HEK293 (cell line): ENCODE measurements at regions not wholly inside any gene's neighbourhood (a gene's known extent, or its start where the extent isn't known, plus 50 kb on each side); places are given as distances from the start of the nearest gene placed in this dataset.

Source experiments
- CTCF ChIA-PET: fragments of 350-600 bp; formaldehyde crosslinking; extraction: SDS; loops from one replicate; lab custom pipeline; 2021; ENCODE audit warnings: antibody characterized with exemption; lab: Yijun Ruan, JAX
- POLR2A ChIA-PET: fragments of 300-600 bp; formaldehyde crosslinking; extraction: SDS; loops from one replicate; lab custom pipeline; 2020; ENCODE audit warnings: antibody characterized with exemption, inconsistent platforms; lab: Yijun Ruan, JAX
- H3K27ac ChIP-seq: fragments of 200-500 bp; sonication (Bioruptor generic); 2 replicates; pipeline ENCODE4 v1.5.1; 2014; ENCODE audit warnings: low read depth, low read length, control low read depth, inconsistent platforms; ENCODE audit errors: extremely low read depth
- H3K36me3 ChIP-seq, 2 experiments: fragments of 200-500 bp in 1 of 2; sonication (Bioruptor generic) in 1 of 2; 1 replicate in 1 of 2; 2 replicates in 1 of 2; pipeline ENCODE4 v1.5.1; 2014 to 2017; ENCODE audit warnings: inconsistent platforms in 2 of 2, low read length in 2 of 2; ENCODE audit not compliant: control insufficient read depth in 2 of 2, insufficient read depth in 1 of 2
- H3K4me1 ChIP-seq: fragments of 200-500 bp; sonication (Bioruptor generic); 2 replicates; pipeline ENCODE4 v1.5.1; 2014; ENCODE audit warnings: mild to moderate bottlenecking, low read length, inconsistent platforms; ENCODE audit not compliant: control insufficient read depth, insufficient read depth
- H3K4me3 ChIP-seq: 2 replicates; pipeline ENCODE4 v1.5.1; 2011; ENCODE audit warnings: low read depth, mild to moderate bottlenecking, control low read depth, low read length, moderate library complexity
- H3K9me3 ChIP-seq: fragments of 200-500 bp; sonication (Bioruptor generic); 2 replicates; pipeline ENCODE4 v1.5.1; 2014; ENCODE audit warnings: low read depth, low read length, inconsistent platforms; ENCODE audit not compliant: control insufficient read depth, insufficient read depth
- GFI1B ChIP-seq: fragments of 450-650 bp; formaldehyde crosslinking; IDR thresholded peaks from 2 replicates; pipeline ENCODE4 v1.5.1; 2016; ENCODE audit warnings: missing biosample characterization, missing genetic modification characterization
- HOXA7 ChIP-seq: sonication (generic); formaldehyde crosslinking; IDR thresholded peaks from 2 replicates; pipeline ENCODE4 v1.8.1; 2022; ENCODE audit warnings: missing genetic modification reagents, borderline replicate concordance
- REPIN1 ChIP-seq: fragments of 450-650 bp; formaldehyde crosslinking; IDR thresholded peaks from 2 replicates; pipeline ENCODE4 v1.5.1; 2017; ENCODE audit warnings: missing biosample characterization, missing genetic modification characterization, low read depth
- SALL2 ChIP-seq: fragments of 450-650 bp; formaldehyde crosslinking; IDR thresholded peaks from 2 replicates; pipeline ENCODE4 v1.5.0; 2017; ENCODE audit warnings: missing biosample characterization, mild to moderate bottlenecking, missing genetic modification characterization, borderline replicate concordance
- ZNF10 ChIP-seq: fragments of 450-650 bp; formaldehyde crosslinking; IDR thresholded peaks from 2 replicates; pipeline ENCODE4 v1.5.1; 2017; ENCODE audit warnings: missing biosample characterization, missing genetic modification characterization
- ZNF133 ChIP-seq: fragments of 450-650 bp; formaldehyde crosslinking; IDR thresholded peaks from 2 replicates; pipeline ENCODE4 v1.5.1; 2016; ENCODE audit warnings: missing biosample characterization, missing genetic modification characterization
- ZNF202 ChIP-seq: fragments of 450-650 bp; formaldehyde crosslinking; IDR thresholded peaks from 2 replicates; pipeline ENCODE4 v1.5.1; 2016; ENCODE audit warnings: missing biosample characterization, missing genetic modification characterization, borderline replicate concordance
- ZNF324 ChIP-seq: fragments of 450-650 bp; formaldehyde crosslinking; IDR thresholded peaks from 2 replicates; pipeline ENCODE4 v1.5.1; 2016; ENCODE audit warnings: missing biosample characterization, missing genetic modification characterization
- ZNF341 ChIP-seq: fragments of 450-650 bp; formaldehyde crosslinking; IDR thresholded peaks from 2 replicates; pipeline ENCODE4; 2016; ENCODE audit warnings: low read depth, missing biosample characterization, missing genetic modification characterization
- ZNF37A ChIP-seq: fragments of 450-650 bp; IDR thresholded peaks from 2 replicates; pipeline ENCODE4 v1.5.1; 2018; ENCODE audit warnings: missing biosample characterization, missing genetic modification characterization
- ZNF404 ChIP-seq: fragments of 450-650 bp; formaldehyde crosslinking; IDR thresholded peaks from 2 replicates; pipeline ENCODE4 v1.5.1; 2017; ENCODE audit warnings: missing biosample characterization, missing genetic modification characterization
- ZNF423 ChIP-seq: fragments of 450-650 bp; formaldehyde crosslinking; IDR thresholded peaks from 2 replicates; pipeline ENCODE4 v1.5.1; 2016; ENCODE audit warnings: missing biosample characterization, missing genetic modification characterization
- ZNF48 ChIP-seq: fragments of 450-650 bp; formaldehyde crosslinking; IDR thresholded peaks from 2 replicates; pipeline ENCODE4 v1.5.1; 2016; ENCODE audit warnings: missing biosample characterization, missing genetic modification characterization
- ZNF514 ChIP-seq: fragments of 450-650 bp; formaldehyde crosslinking; IDR thresholded peaks from 2 replicates; pipeline ENCODE4 v1.5.1; 2016; ENCODE audit warnings: missing biosample characterization, missing genetic modification characterization
- ZNF548 ChIP-seq: fragments of 450-650 bp; formaldehyde crosslinking; IDR thresholded peaks from 2 replicates; pipeline ENCODE4 v1.5.1; 2016; ENCODE audit warnings: missing biosample characterization, missing genetic modification characterization
- ZNF596 ChIP-seq: fragments of 450-650 bp; IDR thresholded peaks from 2 replicates; pipeline ENCODE4 v1.5.0; 2018; ENCODE audit warnings: missing biosample characterization, mild to moderate bottlenecking, missing genetic modification characterization, moderate library complexity
- ZNF621 ChIP-seq: fragments of 450-650 bp; formaldehyde crosslinking; IDR thresholded peaks from 2 replicates; pipeline ENCODE4 v1.5.1; 2017; ENCODE audit warnings: missing biosample characterization, missing genetic modification characterization
- ZNF623 ChIP-seq: fragments of 450-650 bp; formaldehyde crosslinking; IDR thresholded peaks from 2 replicates; pipeline ENCODE4 v1.5.1; 2016; ENCODE audit warnings: missing biosample characterization, missing genetic modification characterization
- ZSCAN30 ChIP-seq: fragments of 450-650 bp; IDR thresholded peaks from 2 replicates; pipeline ENCODE4 v1.5.1; 2018; ENCODE audit warnings: missing biosample characterization, mild to moderate bottlenecking, missing genetic modification characterization, moderate library complexity
- TF ChIP-seq, protein P1 (sequence below): fragments of 450-650 bp; formaldehyde crosslinking; IDR thresholded peaks from 2 replicates; pipeline ENCODE4 v1.5.1; 2016; ENCODE audit warnings: missing biosample characterization, missing genetic modification characterization
- TF ChIP-seq, protein P2 (sequence below): fragments of 450-650 bp; formaldehyde crosslinking; IDR thresholded peaks from 2 replicates; pipeline ENCODE4 v1.5.1; 2016; ENCODE audit warnings: missing biosample characterization, missing genetic modification characterization
- TF ChIP-seq, protein P3 (sequence below): fragments of 450-650 bp; formaldehyde crosslinking; IDR thresholded peaks from 2 replicates; pipeline ENCODE4 v1.5.1; 2017; ENCODE audit warnings: missing biosample characterization, missing genetic modification characterization
- TF ChIP-seq, protein P4 (sequence below): fragments of 450-650 bp; formaldehyde crosslinking; IDR thresholded peaks from 2 replicates; pipeline ENCODE4 v1.5.1; 2016; ENCODE audit warnings: missing biosample characterization, missing genetic modification characterization
- TF ChIP-seq, protein P5 (sequence below): fragments of 450-650 bp; formaldehyde crosslinking; IDR thresholded peaks from 2 replicates; pipeline ENCODE4 v1.5.1; 2017; ENCODE audit warnings: missing biosample characterization, mild to moderate bottlenecking, missing genetic modification characterization, moderate library complexity

DNA sequence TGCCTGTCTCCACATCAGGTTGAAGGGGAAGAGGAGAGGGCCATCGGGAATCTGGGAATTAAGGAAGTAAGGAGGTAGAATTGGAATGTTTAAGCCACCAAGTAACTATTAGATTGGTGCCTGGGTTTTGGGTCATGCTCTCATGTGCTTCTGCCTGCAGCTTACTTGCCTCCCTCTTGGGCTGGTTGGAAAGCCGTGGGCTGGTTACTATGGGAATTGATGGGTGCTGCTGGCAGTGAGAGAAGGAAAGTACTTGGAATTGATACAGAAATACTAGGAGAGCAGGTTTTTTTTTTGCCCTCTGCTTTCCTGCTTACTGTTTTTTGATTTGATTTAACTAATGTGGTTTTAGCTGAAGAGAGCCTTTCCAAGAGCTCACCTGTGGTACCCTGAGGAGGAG is 493.5 kb upstream of the RGS6 start:
- Histone ChIP-seq H3K9me3 (no peaks in the 10 kb centered on the region), H3K27ac (no peak overlapping the region), H3K4me3 (no peak overlapping the region), H3K36me3 (no peaks in the 10 kb centered on the region), H3K4me1 (no peaks in the 10 kb centered on the region)
- no peak for TF ChIP-seq GFI1B (tag by site-specific recombination)
- no peak for TF ChIP-seq ZNF623
- no peak for TF ChIP-seq ZNF10 (tag by site-specific recombination)
- TF ChIP-seq SALL2 (tag by site-specific recombination), result no peak
- TF ChIP-seq, protein P1, sequence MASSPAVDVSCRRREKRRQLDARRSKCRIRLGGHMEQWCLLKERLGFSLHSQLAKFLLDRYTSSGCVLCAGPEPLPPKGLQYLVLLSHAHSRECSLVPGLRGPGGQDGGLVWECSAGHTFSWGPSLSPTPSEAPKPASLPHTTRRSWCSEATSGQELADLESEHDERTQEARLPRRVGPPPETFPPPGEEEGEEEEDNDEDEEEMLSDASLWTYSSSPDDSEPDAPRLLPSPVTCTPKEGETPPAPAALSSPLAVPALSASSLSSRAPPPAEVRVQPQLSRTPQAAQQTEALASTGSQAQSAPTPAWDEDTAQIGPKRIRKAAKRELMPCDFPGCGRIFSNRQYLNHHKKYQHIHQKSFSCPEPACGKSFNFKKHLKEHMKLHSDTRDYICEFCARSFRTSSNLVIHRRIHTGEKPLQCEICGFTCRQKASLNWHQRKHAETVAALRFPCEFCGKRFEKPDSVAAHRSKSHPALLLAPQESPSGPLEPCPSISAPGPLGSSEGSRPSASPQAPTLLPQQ (tag by site-specific recombination), result no peak
- TF ChIP-seq, protein P2, sequence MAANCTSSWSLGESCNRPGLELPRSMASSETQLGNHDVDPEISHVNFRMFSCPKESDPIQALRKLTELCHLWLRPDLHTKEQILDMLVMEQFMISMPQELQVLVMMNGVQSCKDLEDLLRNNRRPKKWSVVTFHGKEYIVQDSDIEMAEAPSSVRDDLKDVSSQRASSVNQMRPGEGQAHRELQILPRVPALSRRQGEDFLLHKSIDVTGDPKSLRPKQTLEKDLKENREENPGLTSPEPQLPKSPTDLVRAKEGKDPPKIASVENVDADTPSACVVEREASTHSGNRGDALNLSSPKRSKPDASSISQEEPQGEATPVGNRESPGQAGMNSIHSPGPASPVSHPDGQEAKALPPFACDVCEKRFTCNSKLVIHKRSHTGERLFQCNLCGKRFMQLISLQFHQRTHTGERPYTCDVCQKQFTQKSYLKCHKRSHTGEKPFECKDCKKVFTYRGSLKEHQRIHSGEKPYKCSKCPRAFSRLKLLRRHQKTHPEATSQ (tag by site-specific recombination), result no peak
- TF ChIP-seq ZNF37A (tag by site-specific recombination), result no peak
- TF ChIP-seq, protein P3, sequence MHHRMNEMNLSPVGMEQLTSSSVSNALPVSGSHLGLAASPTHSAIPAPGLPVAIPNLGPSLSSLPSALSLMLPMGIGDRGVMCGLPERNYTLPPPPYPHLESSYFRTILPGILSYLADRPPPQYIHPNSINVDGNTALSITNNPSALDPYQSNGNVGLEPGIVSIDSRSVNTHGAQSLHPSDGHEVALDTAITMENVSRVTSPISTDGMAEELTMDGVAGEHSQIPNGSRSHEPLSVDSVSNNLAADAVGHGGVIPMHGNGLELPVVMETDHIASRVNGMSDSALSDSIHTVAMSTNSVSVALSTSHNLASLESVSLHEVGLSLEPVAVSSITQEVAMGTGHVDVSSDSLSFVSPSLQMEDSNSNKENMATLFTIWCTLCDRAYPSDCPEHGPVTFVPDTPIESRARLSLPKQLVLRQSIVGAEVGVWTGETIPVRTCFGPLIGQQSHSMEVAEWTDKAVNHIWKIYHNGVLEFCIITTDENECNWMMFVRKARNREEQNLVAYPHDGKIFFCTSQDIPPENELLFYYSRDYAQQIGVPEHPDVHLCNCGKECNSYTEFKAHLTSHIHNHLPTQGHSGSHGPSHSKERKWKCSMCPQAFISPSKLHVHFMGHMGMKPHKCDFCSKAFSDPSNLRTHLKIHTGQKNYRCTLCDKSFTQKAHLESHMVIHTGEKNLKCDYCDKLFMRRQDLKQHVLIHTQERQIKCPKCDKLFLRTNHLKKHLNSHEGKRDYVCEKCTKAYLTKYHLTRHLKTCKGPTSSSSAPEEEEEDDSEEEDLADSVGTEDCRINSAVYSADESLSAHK, result no peak
- no peak for TF ChIP-seq HOXA7 (CRISPR knock-in tag)
- ChIA-PET CTCF (no interaction called here), POLR2A (no interaction called here)

DNA sequence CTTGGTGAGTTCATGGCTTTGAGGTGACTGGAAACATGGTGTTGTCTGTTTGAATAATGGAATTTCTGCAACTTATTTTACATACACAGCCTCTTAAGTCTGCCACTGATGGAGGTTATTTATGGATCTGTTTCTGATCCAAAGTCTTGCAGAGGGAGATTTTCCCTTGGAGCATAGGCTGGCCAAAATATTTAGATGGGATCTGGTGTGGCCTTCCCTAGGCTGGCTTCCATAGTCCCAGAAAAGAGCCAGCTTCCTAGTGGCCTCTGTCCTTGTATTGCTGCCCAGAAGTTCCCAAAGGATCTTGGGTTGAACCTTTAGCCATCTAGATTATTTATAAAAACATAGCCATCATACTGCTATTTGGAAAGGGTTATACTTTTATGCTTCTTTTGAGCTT is 491.1 kb upstream of the RGS6 start:
- no peaks in the 10 kb centered on the region for H3K9me3 ChIP-seq
- no peaks in the 10 kb centered on the region for H3K36me3 ChIP-seq
- no peak for TF ChIP-seq ZNF341 (tag by site-specific recombination)
- TF ChIP-seq, protein P4, sequence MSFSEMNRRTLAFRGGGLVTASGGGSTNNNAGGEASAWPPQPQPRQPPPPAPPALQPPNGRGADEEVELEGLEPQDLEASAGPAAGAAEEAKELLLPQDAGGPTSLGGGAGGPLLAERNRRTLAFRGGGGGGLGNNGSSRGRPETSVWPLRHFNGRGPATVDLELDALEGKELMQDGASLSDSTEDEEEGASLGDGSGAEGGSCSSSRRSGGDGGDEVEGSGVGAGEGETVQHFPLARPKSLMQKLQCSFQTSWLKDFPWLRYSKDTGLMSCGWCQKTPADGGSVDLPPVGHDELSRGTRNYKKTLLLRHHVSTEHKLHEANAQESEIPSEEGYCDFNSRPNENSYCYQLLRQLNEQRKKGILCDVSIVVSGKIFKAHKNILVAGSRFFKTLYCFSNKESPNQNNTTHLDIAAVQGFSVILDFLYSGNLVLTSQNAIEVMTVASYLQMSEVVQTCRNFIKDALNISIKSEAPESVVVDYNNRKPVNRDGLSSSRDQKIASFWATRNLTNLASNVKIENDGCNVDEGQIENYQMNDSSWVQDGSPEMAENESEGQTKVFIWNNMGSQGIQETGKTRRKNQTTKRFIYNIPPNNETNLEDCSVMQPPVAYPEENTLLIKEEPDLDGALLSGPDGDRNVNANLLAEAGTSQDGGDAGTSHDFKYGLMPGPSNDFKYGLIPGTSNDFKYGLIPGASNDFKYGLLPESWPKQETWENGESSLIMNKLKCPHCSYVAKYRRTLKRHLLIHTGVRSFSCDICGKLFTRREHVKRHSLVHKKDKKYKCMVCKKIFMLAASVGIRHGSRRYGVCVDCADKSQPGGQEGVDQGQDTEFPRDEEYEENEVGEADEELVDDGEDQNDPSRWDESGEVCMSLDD (tag by site-specific recombination), result no peak
- no peak for TF ChIP-seq ZNF514 (tag by site-specific recombination)
- no peak for TF ChIP-seq ZNF548 (tag by site-specific recombination)
- no peak for TF ChIP-seq ZNF133 (tag by site-specific recombination)
- no peak for TF ChIP-seq ZSCAN30 (tag by site-specific recombination)
- no peak for TF ChIP-seq ZNF621 (tag by site-specific recombination)
- no peak for TF ChIP-seq ZNF324 (tag by site-specific recombination)
- no peak for TF ChIP-seq REPIN1
- no peak for TF ChIP-seq ZNF404 (tag by site-specific recombination)
- no peak for TF ChIP-seq ZNF423 (tag by site-specific recombination)
- TF ChIP-seq, protein P5, sequence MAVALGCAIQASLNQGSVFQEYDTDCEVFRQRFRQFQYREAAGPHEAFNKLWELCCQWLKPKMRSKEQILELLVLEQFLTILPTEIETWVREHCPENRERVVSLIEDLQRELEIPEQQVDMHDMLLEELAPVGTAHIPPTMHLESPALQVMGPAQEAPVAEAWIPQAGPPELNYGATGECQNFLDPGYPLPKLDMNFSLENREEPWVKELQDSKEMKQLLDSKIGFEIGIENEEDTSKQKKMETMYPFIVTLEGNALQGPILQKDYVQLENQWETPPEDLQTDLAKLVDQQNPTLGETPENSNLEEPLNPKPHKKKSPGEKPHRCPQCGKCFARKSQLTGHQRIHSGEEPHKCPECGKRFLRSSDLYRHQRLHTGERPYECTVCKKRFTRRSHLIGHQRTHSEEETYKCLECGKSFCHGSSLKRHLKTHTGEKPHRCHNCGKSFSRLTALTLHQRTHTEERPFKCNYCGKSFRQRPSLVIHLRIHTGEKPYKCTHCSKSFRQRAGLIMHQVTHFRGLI (tag by site-specific recombination), result no peak
- TF ChIP-seq ZNF596 (tag by site-specific recombination), result no peak
- no peak for TF ChIP-seq ZNF48 (tag by site-specific recombination)
- TF ChIP-seq, protein P2 (tag by site-specific recombination), result no peak
- TF ChIP-seq ZNF202 (tag by site-specific recombination), result no peak
- TF ChIP-seq, all 188 proteins: peak for 0
- ChIA-PET CTCF (no interaction called here), POLR2A (interaction anchor here (0.5 kb wide), 1 partner anchor 11 kb away, joined by 4 read pairs; no protein-coding TSS in a partner anchor)
- no peaks in the 10 kb centered on the region for H3K4me1 ChIP-seq
- H3K4me3 ChIP-seq, result no peak overlapping the region
- no peak overlapping the region for H3K27ac ChIP-seq
